ENCODE measurements at regions not wholly inside any gene's neighbourhood (a gene's known extent, or its start where the extent isn't known, plus 50 kb on each side); places are given as distances from the start of the nearest gene placed in this dataset.
"Not testable (repeated sequence)": the region's sequence is repeated elsewhere in the genome, so short reads cannot be mapped to it uniquely, and the experiment has no call there.

GRCh38 chr2:2779727-2780126, 448.7 kb upstream of the MYT1L start:
- DNase-seq = no peak

GRCh38 chr2:2777876-2778275, 446.8 kb upstream of the MYT1L start:
- DNase-seq = no peak

GRCh38 chr2:2777213-2777612, 446.1 kb upstream of the MYT1L start:
- DNase-seq = no peak

- no peak for DNase-seq
Observed at GRCh38 chr2:2775018-2775417, 443.9 kb upstream of the MYT1L start.

- DNase-seq = no peak
Observed at GRCh38 chr2:2773692-2774091, 442.6 kb upstream of the MYT1L start.

- not testable (repeated sequence) for DNase-seq
Observed at GRCh38 chr2:2773080-2773479, 442.0 kb upstream of the MYT1L start.

GRCh38 chr2:2771721-2772411, 440.8 kb upstream of the MYT1L start:
- DNase-seq = no peak

GRCh38 chr2:2769481-2770431, 438.7 kb upstream of the MYT1L start:
- no peak for DNase-seq

- DNase-seq = no peak
Observed at GRCh38 chr2:2768476-2768875, 437.4 kb upstream of the MYT1L start.

- DNase-seq = no peak
Observed at GRCh38 chr2:2767837-2768236, 436.8 kb upstream of the MYT1L start.

- DNase-seq = no peak
Observed at GRCh38 chr2:2765839-2766495, 434.9 kb upstream of the MYT1L start.

GRCh38 chr2:2765176-2765800, 434.2 kb upstream of the MYT1L start:
- DNase-seq = no peak

GRCh38 chr2:2764739-2765138, 433.7 kb upstream of the MYT1L start:
- DNase-seq = no peak

- DNase-seq = no peak
Observed at GRCh38 chr2:2764001-2764355, 432.9 kb upstream of the MYT1L start.

GRCh38 chr2:2763351-2764000, 432.4 kb upstream of the MYT1L start:
- DNase-seq = no peak

GRCh38 chr2:2762913-2763312, 431.8 kb upstream of the MYT1L start:
- DNase-seq = no peak

GRCh38 chr2:2762166-2762908, 431.3 kb upstream of the MYT1L start:
- no peak for DNase-seq

GRCh38 chr2:2758793-2759367, 427.8 kb upstream of the MYT1L start:
- DNase-seq = no peak

- no peak for DNase-seq
Observed at GRCh38 chr2:2757764-2758163, 426.7 kb upstream of the MYT1L start.

GRCh38 chr2:2756886-2757285, 425.8 kb upstream of the MYT1L start:
- DNase-seq = no peak

GRCh38 chr2:2755990-2756389, 424.9 kb upstream of the MYT1L start:
- no peak for DNase-seq

GRCh38 chr2:2754940-2755339, 423.9 kb upstream of the MYT1L start:
- DNase-seq = no peak
